HG03342 (cell line): ENCODE measurements at regions not wholly inside any gene's neighbourhood (a gene's known extent, or its start where the extent isn't known, plus 50 kb on each side); places are given as distances from the start of the nearest gene placed in this dataset.
"Not testable (repeated sequence)": the region's sequence is repeated elsewhere in the genome, so short reads cannot be mapped to it uniquely, and the experiment has no call there.

Experiments
- ATAC-seq: cut with Tn5 transposase; IDR thresholded peaks from one replicate; pipeline ENCODE4 v1.9.1; 2021; ENCODE audit warnings: mild to moderate bottlenecking, moderate library complexity; ENCODE audit not compliant: unreplicated experiment

DNA sequence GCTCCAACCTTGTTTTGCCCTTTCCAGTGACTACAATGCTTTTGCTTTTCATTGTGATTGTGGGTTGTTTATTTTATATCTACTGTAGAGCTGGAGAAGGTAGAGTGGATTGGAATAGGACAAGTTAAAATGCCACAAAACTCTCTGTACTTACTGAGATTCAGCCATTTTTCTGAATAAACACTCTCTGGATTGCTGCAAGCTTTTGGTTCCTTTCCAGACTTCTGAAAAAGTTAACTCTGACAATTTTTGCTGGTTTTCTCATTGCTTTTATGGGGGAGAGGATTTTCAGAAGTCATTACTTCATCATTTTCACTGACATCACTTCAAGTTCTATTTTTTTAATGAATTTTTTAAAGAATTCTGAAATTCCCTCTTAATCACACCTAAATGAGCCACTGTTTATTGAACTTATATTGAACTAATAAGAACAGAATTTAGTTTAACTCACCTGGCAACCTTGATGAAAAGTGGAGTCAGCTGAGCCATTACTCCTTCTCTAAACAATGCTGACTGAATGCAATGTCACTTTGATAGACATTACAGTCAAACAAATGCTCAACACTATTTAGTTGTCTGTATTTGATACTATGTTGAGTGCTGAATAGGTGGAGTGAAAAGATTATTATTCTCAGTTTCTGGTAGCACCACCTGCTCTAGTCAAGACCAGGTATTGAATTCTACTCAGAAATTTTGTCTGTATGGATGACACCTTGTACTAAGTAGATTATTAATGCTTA, 303.5 kb downstream of the DLEU7 start:
- ATAC-seq, result no peak

DNA sequence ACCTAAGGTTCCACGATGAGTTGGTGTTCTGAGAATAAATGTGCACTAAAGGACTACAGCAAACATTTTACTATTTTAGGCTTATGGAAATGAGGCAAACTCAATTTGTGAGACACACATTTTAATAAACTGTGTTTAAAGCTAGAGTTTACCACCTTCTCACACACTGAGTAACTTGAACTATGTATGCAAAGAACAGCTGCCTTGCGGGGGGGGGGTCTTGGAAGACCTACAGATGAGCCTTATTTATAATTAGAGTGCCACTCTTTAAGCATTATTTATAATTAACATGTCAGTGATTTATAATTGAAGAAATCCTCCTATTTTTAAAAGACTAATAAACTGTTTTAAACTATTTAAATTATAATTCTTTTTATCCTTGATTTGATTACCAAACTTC, 300.4 kb downstream of the DLEU7 start:
- no peak for ATAC-seq

DNA sequence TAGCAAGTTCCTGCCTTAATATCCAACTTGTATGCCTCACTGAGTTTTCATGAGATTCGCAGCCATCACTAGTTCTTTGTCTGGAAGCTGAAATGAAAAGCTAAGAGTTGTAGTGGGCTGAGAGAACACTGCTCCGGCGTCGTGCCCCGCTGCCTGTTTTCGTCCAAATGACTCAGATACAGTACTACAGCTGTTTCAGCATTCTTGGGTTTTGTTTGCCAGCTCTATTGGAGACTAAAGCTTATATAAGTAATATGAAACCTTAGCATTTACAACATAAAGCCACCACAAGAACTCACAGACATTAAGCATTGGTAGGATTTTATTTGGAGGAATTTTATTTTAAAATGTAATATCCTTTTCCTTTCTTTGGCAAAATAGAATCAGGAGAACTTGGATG, 299.7 kb downstream of the DLEU7 start:
- no peak for ATAC-seq

DNA sequence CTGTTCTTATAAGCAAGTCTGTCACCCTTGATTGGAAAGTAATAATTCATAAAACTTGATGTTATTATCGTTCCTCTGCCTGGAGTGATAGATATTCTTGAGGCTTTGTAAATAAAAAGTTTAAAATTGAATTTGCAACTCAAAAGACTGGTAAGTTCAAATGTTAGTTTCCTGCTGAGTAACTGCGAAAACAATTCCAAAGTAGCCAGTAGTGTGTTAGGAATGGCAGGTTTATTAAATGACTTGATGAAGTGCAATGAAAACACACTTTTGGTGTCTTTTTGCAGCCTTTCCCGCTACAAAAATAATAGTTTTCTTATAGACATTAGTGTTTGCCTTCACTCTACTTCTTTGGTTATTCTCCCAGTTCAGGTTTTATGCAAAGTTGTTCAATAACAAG, 299.3 kb downstream of the DLEU7 start:
- ATAC-seq, result no peak

DNA sequence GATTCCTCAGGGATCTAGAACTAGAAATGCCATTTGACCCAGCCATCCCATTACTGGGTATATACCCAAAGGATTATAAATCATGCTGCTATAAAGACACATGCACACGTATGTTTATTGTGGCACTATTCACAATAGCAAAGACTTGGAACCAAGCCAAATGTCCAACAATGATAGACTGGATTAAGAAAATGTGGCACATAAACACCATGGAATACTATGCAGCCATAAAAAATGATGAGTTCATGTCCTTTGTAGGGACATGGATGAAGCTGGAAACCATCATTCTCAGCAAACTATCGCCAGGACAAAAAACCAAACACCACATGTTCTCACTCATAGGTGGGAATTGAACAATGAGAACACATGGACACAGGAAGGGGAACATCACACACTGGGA, 296.3 kb downstream of the DLEU7 start:
- ATAC-seq, result not testable (repeated sequence)

DNA sequence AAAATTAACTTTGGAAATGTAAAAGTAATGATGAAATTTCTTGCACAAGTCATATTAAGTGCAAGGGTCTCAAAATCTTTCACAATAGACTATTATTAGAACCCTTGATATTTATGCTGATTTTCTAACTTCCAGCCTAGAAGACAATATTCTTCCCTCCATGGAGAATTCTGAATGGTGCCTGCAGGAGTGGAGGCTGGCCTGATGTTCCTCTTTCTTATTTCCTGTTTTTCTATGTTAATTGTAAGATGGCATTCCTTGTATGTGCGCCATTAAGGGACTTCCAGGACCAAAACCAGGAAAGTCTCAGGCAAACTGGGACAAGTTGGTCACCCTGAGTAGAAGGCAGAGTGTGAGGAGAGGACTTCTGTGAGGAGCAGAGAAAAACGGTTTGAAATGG, 294.9 kb downstream of the DLEU7 start:
- ATAC-seq, result no peak

DNA sequence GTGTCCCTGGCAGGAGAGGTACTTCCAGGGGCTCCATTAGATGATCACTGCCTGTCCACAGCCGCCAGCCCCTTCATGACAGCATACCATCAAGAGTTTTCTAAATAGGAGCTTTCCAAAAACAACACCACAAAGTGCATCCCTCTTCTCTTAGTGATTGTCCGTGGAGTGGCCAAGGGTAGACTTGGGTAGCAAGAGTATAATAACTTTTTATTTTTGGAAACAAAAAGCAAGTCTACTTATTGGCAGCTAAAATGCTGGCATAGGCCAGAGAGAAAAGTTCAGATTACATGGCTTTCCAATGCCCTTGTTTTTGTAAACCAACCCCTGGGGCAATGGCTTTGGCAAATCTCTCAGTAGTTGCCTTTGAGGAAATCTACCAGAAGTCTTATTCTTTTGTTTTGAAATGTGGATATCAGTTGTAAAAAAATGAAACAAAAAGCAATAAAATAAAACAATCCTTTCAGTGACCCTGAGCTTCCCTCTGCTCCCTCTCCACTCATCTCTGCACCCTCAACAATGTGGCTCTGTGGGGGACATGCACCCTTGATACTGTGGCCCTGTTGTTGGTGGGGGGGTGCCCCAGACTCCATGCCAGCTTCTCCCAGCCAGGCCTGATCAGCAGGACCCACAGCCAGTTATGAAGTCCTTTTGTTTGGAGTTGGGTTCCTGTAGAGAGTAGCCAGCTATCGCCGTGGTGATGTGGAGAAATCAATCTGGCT, 294.1 kb downstream of the DLEU7 start:
- ATAC-seq, result no peak

DNA sequence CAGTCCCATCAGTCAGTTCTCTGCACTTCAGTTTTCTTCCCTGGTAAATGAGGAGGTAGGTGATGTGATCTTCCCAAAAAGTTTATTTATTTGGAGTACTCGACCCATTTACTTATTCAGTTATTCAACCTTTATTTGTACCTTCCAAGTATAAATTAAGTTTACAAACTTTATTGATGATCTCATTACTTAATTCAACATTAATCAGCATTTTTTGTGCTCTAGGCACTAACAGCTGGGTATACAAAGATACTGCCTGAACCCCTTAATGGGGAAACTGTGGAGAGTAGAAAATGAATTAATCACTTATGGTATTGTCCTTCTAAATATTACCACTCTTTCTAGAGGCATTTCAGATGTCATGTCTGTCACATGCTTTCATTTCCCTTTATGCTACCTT, 293.3 kb downstream of the DLEU7 start:
- ATAC-seq, result no peak

DNA sequence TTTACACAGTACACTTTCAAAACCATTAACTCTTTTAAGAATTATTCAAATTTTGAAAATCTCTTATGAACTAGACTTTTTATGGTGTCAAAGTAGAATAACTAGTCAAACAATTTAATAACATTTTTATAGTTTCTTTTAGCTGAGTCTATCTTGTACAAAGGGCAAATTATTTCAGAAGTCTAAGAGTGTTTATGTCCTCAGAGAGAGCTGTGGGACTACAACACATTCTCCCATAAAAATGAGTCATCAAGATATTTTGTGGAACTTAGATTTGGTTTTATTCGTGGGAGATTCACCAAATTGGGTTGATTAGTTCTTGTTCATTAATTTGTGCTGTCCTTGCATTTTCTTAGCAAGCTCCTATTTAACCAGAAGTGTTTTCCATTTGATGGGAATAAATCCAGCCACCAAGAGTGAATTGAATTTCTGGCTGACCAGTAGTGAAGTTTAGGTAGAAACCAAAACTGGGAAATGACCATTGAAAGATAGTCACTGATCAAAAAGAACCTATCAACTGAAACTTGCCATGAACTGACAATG, 291.0 kb downstream of the DLEU7 start:
- no peak for ATAC-seq

DNA sequence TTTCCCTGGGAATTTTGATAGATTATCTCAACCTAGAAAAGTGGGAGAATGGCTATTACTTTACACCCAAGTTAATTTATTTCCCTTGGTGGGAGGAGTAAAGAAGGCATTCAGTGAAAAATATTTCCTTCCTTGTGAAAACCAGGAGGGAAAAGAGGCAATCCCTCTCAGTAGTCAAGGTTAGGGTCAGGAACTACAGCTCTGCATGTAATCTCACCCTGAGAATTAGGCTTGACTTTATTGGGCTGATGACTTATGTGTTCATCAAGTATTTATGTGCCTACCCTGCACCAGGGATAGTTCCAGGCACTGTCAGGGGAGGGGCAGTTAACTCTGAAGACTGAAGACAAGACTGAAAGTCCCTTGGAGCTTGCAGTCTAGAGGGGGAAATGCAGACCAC, 281.8 kb downstream of the DLEU7 start:
- no peak for ATAC-seq

DNA sequence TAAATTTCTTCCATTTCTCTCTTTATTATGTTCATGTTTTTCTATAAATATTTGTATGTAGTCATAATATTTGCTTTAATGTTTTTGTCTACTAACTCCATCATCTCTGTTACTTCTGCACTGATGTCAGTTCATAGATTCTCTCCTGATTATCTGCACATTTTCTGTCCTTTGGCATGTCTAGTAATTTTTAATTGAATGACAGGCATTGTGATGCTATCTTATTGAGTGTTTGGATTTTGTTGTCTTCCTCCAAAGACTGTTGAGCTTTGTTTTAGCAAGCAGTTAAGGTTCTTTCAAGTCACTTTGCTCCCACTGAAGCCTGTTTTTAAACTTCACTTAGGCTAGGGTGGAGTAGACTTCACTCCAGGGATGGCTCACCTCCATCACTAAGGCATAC, 276.8 kb downstream of the DLEU7 start:
- ATAC-seq, result no peak

DNA sequence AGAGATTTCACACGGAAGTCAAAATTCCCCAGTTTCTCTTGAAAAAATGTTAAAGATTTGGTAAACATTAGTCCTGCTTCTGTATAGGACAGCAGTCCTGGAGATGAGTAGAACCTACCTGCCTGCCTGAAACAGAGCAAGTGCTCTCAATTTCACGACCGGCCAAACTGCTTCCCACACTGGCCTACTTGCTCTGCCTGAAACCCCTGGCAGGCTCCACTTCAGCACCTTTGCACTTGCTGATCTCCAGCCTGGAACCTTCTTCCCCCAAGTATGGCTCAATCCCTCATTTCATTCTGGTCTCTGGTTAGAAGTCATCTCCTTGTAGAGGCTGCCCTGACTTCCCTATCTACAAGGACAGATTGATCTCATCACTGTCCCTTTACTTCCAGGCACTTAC, 271.4 kb downstream of the DLEU7 start:
- ATAC-seq, result no peak

DNA sequence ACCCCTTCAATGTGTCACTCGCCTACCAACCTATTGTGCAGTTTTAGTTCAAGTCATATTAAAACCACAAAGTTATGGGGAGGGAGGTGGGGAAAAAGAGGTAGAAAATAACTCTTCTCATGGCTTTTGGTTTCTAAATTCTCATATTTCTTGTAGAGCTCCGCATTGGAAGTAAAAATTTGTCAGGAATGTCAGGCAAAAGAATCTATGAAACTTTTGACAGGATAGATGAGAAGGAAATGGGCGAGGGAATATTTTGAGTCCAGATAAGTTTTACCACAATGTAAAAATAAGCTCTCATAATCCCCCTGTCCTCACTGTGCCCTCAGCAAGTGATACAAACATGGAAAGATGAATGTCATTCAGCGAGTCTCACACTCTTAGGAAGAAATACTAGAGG, 270.4 kb downstream of the DLEU7 start:
- no peak for ATAC-seq

DNA sequence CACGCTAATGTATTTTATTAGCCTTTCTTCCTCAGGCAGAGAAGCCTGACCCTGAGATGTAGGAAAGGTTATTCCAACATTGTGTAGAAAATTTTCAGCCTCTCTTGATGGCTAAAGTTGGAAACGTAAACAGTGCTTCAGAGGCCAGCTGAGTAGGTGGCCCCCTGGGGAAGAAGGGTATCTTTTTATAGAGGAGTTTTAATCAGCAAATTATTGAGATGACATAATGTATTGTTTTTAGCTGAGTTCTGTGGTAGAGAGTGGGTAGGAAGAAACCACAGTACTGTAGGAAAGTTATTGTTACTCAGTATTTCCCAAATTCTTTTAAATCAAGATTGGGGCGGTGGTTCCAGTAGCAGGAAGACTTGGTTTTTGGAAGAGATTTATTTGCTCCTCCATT, 268.8 kb downstream of the DLEU7 start:
- ATAC-seq, result no peak

DNA sequence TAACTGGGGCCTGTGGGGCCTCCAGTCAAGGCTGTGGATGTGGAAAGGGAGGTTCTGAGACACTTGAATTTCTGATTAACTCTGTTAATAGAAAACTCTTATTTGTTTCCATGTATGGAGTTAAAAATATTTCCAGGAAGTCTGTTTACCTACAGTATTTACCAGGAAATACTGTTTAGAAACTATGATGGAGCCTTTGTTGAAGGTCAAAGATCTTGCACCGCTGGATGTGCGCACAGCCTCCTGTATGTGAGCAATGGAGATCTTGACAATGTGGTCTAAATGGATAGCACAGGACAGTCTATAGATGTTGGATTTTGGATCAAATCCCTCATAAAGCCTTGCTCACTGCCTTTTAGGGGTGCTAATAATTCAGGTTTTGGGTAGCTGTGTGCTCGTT, 268.4 kb downstream of the DLEU7 start:
- no peak for ATAC-seq

DNA sequence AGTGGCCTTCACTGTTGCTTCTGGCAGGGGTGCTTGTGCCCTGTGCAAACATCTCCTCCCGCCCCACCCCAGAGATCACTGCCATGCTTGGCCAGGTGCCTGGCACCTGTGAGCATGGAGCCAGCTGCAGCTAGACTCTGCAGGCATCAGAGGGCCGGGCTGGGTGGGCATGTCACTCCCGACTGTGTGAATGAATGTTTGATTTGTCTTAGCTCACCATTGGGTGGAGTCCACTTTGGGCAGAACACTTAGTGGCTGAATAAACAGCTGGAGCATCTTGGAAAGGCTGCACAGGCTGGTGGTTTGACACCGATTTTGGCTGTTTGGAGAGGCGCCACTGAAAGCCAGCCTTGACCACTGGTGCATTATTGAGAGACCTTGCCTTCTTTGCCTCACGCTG, 267.3 kb downstream of the DLEU7 start:
- no peak for ATAC-seq

DNA sequence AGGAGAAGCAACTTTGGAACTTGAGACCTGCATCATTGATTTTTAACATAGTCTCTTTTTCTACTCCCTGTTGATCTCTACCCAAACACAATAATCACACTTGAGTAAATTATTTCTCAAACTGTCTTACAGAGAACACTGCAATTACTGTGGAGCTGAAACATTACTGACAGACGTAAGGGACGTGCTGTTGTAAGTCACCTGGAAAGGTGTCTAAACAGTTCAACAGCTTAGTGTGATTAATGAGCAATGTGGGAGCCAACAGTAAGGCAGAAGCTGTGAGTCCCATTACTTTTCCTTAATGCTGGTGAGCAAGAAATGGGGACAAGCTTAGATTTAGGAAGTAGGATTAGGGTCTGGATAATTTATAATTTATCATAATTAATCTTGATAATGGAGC, 265.7 kb downstream of the DLEU7 start:
- ATAC-seq, result no peak

DNA sequence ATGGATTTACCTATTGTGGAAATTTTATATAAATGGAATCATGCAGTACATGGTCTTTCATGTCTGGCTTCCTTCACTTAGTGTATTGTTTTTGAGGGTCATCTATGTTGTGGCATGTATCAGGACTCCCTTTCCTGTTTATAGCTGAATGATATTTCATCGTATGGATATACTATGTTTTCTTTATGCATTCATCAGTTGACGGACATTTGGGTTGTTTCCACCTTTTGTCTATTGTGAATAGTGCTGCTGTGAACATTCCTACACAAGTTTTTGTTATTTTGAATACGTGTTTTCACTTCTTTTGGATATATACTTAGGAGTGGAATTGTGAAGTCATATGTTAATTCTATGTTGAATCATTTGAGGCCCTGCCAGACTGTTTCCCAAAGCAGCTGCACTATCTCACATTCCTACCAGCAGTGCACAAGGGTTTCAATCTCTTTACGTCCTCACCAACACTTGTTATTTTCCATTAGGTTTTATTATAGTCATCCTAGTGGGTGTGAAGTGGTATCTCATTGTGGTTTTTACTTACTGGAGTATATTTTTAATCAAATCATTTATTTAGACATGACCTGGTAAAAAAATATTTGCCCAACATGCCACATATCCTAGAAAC, 262.7 kb downstream of the DLEU7 start:
- no peak for ATAC-seq

DNA sequence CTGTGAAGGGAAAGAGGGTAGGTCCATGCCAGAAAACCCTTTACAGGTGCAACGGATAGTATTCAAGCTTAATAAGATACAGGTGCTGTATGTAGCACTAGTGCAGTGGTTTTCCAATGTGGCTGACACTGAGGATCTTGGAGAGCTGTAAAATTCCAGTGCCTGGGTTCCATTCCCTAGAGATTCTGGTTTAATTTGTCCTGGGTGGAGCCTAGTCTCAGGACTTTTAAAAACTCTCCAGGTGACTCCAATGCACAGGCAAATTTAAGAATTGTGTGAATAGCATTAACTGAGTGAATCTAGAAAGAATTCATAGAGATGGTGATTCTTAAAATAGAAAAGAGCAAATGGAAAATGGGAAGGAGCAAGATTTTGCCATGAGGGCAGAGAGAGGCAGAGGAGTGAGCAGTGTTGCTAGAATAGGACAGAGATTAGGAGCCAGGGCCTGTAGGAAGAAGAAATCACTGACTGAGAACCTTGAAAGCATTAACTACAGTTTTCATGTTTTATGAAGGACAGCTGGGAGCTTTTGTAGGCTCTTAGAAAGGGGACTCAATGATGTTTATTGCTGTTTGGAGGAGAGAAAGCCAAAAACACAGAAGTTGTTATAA, 261.8 kb downstream of the DLEU7 start:
- no peak for ATAC-seq

DNA sequence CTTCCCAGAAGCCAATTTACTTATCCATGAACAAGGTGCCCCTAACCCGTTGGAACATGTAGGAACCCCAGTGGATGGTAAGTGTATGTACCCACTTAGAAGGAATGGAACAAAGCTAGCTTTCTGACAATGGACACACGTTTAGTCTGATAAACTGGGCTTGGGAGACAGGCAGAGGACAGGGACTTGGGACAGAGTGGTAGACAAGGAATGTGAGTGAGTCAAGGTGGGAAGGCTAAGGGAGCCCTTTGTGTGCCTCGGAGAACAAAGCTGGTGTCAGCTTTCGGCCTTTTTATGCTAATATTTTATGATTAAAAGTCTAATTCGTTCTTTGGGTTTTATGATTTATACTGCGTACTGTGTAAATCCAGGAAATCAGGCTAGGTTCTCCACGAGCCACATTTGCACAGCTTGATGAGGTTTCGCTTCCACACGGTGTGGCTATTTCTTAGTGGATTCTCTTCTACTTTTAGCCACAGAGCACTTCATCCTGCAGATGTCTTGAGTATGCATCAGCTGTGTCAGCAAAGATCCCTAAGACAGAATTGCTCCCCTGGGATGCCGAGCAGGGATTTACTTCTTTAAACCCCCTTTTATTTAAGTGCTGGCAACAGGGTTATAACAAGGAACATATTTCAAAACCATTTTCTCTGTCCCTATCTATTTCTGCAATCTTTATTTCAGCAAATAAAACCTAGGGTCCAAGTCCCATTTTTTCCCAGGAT, 258.5 kb downstream of the DLEU7 start:
- no peak for ATAC-seq
